ENCODE measurements at regions not wholly inside any gene's neighbourhood (a gene's known extent, or its start where the extent isn't known, plus 50 kb on each side); places are given as distances from the start of the nearest gene placed in this dataset.

DNA sequence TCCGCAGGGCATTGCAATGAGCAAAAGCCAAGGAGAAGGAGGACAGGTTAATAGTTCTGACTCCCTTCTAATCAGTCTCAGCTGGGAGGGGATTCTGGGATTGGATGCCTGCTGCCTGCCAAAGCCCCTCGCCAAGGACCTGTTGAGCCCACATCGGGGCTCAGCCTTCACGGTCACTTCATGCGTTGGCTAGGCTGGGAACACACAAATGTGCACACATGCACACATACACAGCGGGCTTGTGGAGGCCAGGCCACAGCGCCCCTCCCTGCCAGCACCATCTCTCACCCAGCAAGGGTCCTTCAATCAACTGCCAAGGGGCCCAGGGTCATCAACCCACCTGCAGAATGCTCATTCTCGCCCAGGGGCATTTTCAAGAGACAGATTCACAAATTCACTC is 113.9 kb downstream of the C5orf15 start:
- DNase-seq (ENCODE audit: low read depth): no peak

DNA sequence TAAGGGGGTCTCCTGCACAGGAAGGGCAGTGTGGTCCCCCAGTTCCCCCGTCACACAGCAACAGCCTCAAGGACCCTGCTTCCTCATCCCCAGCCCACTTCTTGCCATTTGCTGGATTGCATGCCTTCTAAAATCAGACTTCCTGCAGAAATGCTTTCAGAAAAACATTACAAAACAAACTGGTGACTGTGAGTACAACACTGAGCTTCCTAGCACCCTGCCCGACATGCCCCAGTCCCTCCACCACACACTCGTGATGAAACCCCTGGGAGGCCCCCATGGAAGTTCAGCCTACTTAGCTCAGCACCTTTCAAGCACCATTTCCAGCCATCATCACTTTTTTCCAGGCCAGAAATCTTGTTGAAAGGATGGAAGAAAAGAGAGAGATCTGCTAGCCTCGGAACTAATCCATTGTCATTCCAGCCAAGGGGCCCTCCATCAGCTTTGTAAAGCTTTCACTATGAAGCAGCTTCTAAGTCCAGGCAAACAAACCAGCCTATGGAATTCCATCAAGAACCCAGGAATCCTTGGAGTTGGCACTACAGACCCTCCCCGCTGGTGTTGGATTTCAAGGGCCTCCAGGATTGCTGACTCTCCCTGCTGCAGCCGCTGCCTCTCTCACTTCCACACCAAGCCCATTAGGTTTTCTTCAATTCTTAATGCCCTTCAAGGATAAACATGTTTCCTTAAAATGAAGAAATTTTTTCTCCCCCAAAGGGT is 114.6 kb downstream of the C5orf15 start:
- DNase-seq (ENCODE audit: low read depth): no peak

DNA sequence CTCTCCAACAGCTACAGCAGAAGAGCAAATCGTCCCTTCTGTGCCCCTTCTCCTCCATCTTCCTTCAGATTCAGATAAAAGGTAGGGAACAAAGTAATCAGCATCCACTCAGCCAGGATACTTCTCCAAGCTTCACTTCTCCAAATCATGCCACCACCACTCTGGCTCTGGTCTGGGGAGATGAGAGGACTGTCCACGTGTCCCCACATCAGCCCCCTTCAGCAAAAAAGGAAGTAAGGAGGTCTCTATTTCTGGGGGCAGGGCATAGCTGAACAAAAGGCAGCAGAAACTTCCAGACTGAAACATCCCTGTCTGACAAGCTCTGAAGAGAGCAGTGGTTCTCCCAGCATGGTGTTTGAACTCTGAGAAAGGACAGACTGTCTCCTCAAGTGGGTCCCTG is 116.9 kb downstream of the C5orf15 start:
- DNase-seq (ENCODE audit: low read depth): no peak

DNA sequence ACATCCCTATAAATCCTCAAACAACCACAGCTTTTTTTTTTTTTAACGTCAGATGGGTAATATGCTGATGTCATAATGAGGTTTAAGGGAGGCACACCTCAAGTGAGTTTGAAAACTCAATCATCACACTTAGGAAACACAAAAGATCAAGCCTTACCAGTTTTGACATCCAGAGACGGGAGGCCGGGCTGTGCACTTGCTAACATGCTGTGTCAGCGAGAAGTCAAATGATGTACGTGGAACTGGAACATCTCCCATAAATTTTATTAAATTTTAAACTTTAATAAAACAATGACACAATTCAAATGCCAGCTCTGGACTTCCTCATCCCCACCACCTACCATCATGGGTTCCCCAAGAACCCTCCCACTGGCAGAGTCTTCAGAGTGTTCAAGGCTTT is 117.6 kb downstream of the C5orf15 start:
- no peak for DNase-seq (ENCODE audit: low read depth)

DNA sequence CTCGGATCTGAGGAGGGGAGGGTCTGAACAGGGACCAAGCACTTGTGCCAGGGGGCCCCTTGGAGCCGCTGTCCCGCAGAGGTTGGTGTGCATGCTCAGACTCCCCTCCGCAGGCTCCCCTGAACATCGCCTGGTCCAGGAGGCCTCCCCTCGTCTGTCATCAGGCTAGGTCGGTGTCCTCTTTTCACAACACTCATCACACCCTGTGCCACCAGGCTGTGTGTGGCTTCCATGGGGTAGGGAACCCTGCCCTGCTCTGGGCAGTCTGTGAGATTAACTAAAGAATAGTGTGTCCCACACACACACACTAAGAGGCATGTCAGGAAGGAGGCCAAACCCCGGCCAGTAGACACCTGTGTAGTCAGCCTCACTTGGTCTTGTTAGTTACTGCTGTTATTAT is 119.3 kb downstream of the C5orf15 start:
- no peak for DNase-seq (ENCODE audit: low read depth)

DNA sequence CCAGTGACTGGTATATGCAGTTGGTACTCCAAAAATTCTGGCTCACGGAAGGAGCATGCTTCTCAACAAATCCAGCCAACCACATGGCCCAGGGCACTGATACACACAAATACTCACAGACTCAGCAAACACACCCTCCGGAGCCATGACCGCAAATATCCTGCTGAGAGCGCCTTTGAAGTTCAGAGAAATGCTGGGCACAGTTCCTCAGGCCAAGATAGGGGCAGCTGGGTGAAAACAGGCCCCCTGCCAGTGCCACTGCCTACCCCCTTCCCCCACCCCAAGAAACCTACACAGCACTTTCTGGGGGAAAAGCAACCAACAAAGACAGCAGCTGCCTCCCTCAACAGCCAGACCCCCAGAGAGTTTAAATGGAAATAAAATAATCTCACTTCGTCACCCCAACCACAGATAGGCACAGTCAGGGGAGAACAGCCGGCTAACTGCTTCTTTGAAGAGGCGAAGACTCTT is 120.0 kb downstream of the C5orf15 start:
- DNase-seq (ENCODE audit: low read depth): no peak

DNA sequence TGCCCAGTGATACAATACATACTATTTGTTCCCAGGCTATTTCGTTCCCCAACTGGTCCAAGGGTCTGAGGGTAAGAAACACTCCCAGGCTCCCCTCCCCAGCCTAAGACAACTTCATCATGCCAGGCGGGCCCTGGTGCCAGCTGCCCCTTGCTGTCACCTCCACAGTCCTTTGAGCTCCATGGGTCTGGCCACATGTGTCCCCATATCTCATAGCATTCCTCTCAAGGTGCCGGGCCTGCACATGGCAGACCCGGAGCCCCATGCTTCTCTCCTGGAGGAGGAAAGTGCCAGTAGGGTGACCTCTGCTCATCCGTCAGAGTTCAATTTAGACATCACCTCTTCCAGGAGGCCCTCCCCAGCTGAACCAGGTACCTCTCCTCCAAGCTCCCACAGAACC is 120.5 kb downstream of the C5orf15 start:
- DNase-seq (ENCODE audit: low read depth): no peak

DNA sequence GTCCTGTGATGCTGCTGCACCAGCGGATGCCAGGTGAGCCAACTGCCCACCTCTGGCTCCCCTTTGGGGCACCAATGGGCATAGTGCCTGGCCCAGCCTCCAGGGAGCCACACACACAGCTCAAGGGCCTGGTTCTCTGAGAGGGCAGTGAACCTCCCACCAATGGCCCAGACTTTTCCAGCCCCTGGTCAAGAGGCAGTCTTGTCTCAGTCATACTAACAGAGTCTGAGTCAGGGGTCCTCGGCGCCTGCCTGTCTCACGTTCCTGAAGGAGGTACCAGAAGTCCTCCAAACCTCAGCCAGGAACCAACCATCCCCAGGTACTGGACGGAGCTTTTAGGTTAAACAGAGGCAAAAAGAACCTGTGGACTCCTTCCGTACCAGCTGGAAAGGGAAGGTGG is 121.1 kb downstream of the C5orf15 start:
- no peak for DNase-seq (ENCODE audit: low read depth)

DNA sequence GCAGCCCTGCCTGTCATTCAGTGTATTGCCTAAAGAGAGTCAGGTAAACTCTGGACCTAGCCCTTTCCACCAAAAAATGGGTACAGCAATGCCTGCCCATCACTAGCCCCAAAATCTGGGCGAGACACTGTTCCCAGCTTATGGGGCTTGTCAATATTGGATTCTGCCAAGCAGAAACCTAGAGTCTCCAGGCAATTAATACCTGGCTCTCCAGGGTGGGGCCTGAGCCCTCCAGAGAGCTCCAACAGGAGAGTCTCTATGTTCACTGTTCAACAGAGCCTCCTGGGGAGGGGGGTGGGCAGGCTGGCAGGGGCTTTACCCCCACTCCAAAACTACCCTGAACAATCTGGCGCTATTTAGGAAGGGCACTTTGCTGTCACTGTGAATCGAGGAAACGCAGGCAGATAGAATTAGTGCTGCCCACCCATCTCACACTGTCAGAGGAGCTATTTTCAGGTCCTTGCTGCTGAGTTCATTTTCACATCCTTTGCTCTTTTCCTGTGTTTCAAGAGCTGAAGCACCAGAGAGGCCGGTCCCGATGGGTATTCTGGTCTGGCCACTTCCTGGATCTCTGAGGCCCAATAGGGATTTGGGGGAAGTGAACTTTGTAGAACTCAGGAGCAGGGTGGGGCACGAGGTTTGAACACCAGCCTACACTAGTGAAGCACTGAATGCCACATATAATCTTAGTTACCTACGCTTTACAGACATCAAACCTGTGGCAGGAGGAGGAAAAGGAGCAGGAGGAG is 121.8 kb downstream of the C5orf15 start:
- no peak for DNase-seq (ENCODE audit: low read depth)

DNA sequence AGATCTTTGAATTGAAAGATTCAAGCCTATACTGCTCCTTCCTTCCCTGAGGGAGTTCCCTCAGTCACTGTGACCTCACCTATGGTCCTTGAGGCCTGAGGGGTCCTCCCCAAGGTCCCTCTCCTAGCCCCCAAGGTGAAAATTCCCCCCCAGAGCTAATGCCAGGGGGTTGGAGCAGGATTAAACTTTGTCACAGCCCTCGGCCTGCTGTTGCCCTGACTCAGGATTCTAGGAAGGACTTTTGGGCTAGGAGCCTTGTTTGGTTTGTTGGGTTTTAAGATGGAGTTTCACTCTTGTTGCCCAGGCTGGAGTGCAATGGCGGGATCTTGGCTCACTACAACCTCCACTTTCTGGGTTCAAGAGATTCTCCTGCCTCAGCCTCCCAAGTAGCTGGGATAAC is 123.2 kb downstream of the C5orf15 start:
- no peak for DNase-seq (ENCODE audit: low read depth)

DNA sequence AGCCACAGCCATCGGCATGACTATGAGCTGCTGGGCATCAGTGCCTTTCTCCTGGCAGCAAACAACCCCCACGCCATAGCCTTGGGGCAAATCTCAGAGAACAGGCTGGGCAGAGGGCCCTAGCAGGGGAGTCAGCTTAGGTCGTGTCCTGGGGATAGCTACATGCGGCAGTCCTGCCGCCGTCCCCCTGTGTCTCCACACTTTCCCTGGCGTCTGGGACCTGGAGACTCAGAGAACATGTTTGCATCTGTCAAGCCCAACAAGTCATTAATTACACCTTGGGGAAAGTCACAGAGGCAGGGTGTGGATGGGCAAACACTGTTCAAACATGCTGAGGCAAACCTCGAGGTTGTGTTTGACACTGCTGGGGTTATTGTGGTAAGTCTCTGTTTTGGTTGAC is 123.6 kb downstream of the C5orf15 start:
- no peak for DNase-seq (ENCODE audit: low read depth)

DNA sequence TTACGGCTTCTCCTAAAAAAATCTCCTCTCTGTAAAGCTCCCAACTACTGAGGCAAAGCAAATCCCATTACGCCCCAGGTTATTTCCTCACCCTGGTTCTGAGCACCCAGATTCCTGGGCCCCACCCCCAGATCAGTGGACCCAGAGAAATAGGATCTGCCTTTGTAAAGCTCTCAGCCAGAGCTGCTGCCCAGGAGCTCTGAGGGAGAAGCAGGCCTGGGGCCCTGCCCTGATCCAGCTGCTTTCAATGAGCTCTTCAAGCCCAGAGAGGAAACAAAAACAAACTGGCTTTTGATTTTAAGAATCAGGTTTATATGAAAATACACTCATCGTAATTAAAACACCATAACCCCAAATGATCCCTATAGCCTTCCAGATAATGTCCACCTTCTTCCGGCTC is 124.5 kb downstream of the C5orf15 start:
- no peak for DNase-seq (ENCODE audit: low read depth)

DNA sequence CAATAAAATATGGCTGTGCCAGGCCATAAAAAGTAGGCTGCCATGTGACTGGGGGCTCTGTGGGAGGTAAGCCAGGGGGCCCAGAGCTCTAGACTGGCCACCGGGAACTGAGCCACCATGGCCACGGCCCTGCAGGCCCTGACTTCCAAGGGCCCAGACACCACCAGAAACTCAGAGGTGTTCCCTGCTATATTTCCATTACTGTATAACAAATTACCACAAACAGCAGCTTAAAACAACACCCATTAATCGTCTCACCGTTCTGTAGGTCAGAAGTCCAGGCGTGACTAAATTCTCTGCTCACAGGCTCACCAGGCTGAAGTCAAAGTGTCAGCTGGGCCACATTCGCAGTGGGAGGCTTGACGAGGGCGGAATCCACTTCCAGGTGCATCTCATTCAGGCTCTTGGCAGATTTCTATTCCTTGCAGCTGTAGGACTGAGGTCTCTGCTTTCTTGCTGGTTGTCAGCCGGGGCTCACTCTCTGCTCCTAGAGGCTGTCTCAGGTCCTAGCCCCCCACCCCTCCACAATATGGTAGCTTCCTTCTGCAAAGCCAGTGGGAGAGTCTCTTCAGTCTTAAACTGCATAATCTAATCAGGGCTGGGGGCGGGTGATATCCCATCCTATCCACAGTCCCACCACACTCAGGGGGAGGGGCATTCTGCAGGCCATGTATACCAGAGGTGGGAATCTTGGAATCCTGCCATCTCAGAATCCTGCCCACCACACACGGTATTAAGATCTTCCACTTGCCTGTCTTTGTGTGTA is 125.4 kb downstream of the C5orf15 start:
- no peak for DNase-seq (ENCODE audit: low read depth)

DNA sequence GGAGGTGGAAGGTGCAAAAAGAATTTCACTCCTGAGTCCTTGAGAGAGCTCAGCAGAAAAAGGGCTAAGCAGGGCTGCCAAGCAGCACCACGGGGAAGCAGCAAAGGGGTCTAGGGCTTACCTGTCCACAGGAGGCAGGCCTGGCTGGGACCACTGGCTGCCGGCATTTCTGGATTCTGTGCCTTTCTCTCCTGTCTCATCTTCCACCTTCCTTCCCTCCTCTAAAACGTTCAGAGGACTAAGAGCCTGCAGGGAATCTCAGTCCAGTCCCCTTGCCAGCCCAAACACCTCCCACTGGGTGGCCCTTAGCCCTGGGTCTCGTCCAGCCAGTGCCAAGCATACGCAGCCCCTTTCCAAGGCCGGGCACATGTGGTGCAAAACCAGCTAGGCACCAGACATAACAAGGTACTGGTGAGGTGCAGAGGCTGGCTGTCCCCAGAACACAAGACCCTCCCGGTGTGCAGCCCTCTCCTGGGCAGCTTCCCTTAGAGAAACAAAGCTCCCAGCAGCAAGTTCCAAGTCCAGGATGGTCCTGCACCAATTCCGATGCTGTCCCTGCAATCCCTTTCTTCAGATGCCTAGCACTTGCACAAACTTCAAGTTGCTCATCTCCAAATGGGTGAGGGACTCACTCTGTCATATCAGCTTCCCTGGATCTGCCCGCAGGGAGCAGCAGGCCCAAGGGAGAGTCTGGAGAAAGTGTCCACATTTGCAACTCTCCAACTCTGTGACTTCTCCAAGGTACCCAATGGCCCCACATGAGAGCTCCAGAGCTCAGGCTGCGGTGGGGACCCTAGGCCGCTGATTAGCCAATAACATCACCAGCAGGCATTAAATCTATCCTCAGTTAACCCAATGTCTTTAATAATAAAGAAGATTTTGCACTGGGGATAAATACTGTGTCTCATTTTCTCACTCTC is 126.3 kb downstream of the C5orf15 start:
- no peak for DNase-seq (ENCODE audit: low read depth)

DNA sequence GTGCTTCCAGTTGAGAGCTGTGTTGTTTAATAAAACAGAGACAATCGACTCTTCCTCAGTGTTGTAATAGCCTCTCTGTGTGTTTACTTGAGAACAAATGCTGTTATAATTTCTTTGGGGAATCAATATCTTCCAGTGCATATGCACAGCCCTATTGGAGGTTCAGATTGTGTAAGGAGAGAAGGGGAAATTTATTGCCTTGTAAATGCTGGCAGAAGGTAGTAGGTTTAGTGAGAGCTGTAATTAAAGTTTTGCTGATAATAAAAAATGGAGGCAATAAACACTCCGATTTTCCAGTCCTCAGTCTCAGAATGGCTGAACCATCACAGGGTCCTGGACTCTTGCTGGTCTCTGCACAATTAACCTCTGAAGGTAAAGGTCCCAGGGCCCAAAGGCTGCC is 128.3 kb downstream of the C5orf15 start:
- no peak for DNase-seq (ENCODE audit: low read depth)

DNA sequence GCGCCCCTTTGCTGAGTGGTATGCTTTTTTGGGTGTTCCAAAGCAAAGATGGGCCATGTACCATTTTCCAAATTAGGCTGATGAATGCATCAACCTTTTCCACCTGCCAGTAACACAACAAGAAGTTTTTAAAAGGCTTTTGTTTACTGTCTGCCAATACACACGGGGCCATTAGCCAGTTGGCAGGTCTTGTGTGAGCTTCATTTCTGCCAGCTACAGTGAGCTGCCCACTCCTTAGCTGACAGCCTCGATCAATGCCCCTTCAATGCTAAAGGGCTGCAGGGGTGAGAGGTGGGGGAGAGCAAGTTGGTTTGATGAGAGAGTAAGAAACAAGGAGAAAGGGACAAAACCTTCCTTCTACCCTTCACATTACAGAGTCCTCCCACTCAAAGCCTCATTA is 128.7 kb downstream of the C5orf15 start:
- DNase-seq (ENCODE audit: low read depth): no peak

DNA sequence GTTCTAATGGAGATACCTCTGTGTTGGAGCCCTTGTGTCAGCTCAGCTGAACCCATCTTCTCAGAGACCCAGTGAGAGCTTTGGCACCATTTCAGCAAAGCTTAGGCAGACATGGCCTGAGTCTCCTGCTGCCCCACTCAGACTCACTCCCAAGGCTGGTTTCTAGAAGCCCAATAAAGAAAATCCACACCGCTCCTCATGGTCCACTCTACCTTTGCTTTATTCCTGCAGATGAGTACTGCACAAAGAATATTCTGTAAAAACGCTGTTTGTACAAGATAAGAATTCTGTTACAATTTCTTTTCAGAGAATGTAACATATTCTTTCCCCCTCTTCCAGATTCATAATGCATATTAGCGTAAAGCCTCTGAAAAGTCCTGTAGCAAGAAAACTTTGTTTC is 129.3 kb downstream of the C5orf15 start:
- DNase-seq (ENCODE audit: low read depth): no peak

DNA sequence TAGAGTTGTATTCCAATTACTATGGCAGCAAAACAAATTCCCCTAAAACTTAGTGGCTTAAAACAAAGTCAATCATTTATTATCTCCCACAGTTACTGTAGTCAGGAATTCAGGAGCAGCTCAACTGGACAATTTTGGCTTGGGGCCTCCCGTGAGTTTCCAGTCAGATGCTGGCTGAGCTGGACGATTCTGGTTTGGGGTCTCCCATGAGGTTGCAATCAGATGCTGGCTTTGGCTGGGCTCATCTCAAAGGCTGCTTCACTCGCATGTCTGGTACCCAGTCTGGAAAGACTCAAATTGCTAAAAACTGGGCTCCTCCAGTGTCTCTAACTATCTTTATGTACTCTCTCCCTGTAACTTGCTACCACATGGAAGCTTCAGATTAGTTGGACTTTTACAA is 130.1 kb downstream of the C5orf15 start:
- DNase-seq (ENCODE audit: low read depth): no peak

DNA sequence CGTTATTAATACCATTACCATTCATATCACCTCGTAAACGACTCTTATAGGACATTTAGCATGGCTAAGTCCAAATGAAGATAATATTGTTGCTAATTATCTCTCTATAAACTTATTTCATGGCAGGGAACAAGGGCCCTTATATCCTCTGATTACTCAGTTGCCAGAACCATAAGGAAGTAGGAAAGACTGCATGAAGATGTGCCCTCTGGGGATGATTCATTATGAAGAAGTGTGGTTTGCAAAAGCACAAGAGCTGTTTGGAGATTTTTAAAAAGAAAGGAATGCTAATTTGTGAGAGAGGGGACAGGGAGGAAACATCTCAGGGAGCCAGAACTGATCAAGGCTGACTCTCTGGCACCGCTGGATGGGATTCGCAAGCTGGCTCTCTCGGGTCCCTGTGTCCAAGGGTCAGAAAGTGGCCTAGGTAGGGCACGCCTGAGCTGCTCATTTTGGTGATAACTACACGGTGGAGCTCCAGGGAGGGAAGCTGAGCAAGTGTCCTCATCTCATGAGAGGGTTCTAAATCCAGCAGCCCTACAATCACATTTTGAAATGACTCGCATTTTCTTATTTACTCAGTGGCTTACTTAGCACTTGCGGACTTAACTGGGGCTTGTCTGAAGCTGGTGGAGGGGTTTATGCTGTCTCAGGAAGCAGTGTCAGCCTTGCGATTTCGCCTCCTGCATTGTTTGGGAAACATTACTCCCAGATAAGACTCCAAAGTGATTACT is 136.8 kb downstream of the C5orf15 start:
- DNase-seq (ENCODE audit: low read depth): no peak

DNA sequence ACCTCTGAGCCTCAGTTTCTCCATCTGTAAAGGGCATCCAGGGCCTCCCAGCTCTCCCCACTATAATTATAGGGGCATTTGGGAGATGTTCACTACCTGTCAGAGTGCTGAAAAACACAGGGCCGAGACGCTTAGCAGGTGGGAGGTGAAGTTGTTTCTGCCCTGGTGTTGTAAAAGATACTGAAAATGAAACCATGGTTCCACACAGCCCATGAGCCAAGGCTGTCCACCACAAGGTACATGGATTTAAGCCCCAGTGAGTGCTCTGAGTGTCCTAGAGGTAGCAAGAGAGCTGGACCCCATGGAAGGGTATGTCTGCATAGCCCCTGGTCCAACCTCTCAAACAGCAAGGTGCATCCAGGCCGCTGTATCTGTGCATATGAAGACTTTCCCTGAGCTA is 137.5 kb downstream of the C5orf15 start:
- no peak for DNase-seq (ENCODE audit: low read depth)

DNA sequence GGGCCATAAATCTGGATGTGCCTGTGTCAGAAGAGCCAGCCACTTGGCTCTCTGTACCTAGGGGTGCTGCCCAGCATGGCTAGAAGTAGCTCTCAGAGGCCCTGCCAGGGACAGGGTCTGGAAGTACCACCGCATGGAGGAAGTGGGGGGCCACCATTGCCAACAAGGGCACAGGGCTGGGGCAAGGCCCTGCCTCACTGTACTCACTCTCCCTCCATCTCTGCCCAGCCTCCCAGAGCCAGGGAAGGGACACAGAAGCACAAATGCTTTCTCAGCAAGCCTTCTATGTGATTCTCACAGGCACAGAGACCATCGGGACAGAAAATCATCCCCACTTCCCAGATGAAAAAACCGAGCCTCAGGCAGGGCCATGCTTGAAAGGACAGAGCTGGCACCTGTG is 138.1 kb downstream of the C5orf15 start:
- no peak for DNase-seq (ENCODE audit: low read depth)

Measured in stimulated activated CD8-positive, alpha-beta memory T cell treated with anti-CD3 and anti-CD28 coated beads, Interleukin-12 subunit alpha, Interleukin-12 subunit beta, amount 100 ng/mL, for 1 hour (primary cell).